B cell (primary cell): ENCODE measurements at regions not wholly inside any gene's neighbourhood (a gene's known extent, or its start where the extent isn't known, plus 50 kb on each side); places are given as distances from the start of the nearest gene placed in this dataset.

Experiments
- ATAC-seq: fragments of 200-7000 bp; cut with Tn5 transposase; one replicate; pipeline ENCODE4 v1.10.0; 2021; ENCODE audit warnings: low read depth, mild to moderate bottlenecking, moderate number of reproducible peaks, moderate library complexity
- CTCF ChIA-PET: fragments of 350-600 bp; sonication (Branson Sonifier 250); formaldehyde crosslinking; loops from one replicate; lab custom pipeline; 2021; ENCODE audit warnings: antibody characterized with exemption, inconsistent platforms; lab: Charles Lee
- POLR2A ChIA-PET: fragments of 350-600 bp; sonication (Branson Sonifier 250); formaldehyde crosslinking; loops from one replicate; lab custom pipeline; 2021; ENCODE audit warnings: antibody characterized with exemption; lab: Charles Lee
- DNase-seq: peaks from one replicate; pipeline ENCODE4 v3.0.0; 2013
- H2AFZ ChIP-seq: 2 replicates; pipeline ENCODE4 v1.6.1; 2012; ENCODE audit warnings: mild to moderate bottlenecking, low read depth, low read length; ENCODE audit not compliant: insufficient read depth, poor library complexity, severe bottlenecking
- H3K27ac ChIP-seq, 2 donors: 1 replicate in 1 of 2; 2 replicates in 1 of 2; pipeline ENCODE4 v1.5.1; 2012 to 2013; ENCODE audit warnings: low read length in 2 of 2, mild to moderate bottlenecking in 2 of 2, moderate library complexity in 1 of 2
- H3K27me3 ChIP-seq, 4 experiments: fragments of 200-600 bp in 1 of 4; sonication (generic) in 1 of 4; replicated peaks in 1 of 4; 1 replicate in 2 of 4; 2 replicates in 2 of 4; pipeline versions ENCODE4 v1.6.1 to v1.7.0; 2013 to 2016; ENCODE audit warnings: low read length in 3 of 4, mild to moderate bottlenecking in 2 of 4, mixed read lengths in 1 of 4, moderate library complexity in 1 of 4; ENCODE audit not compliant: insufficient read depth in 4 of 4, control insufficient read depth in 3 of 4; ENCODE audit errors: control extremely low read depth in 1 of 4
- H3K36me3 ChIP-seq, 2 experiments: replicated peaks in 1 of 2; 1 replicate in 1 of 2; 2 replicates in 1 of 2; pipeline versions ENCODE4 v1.6.1 to v1.7.1; 2013; ENCODE audit warnings: low read length in 1 of 2; ENCODE audit not compliant: insufficient read depth in 2 of 2, control insufficient read depth in 1 of 2; ENCODE audit errors: control extremely low read depth in 1 of 2, extremely low read depth in 1 of 2
- H3K4me1 ChIP-seq, 2 donors: fragments of 200-600 bp in 1 of 2; sonication (generic) in 1 of 2; 1 replicate in 1 of 2; 2 replicates in 1 of 2; pipeline versions ENCODE4 v1.5.1 to v1.6.1; 2013 to 2017; ENCODE audit warnings: low read length in 2 of 2; ENCODE audit not compliant: control insufficient read depth in 2 of 2, insufficient read depth in 2 of 2
- H3K4me2 ChIP-seq: replicated peaks from 2 replicates; pipeline ENCODE3; 2012; ENCODE audit warnings: mild to moderate bottlenecking, low read depth, low read length; ENCODE audit not compliant: poor library complexity, severe bottlenecking
- H3K4me3 ChIP-seq, 5 experiments: fragments of 200-600 bp in 1 of 5; sonication (generic) in 1 of 5; 1 replicate in 3 of 5; 2 replicates in 2 of 5; pipeline versions ENCODE4 v1.5.1 to v1.7.0; 2011 to 2016; ENCODE audit warnings: low read length in 4 of 5, mild to moderate bottlenecking in 4 of 5, low read depth in 2 of 5, control low read depth in 1 of 5, moderate library complexity in 1 of 5; ENCODE audit not compliant: insufficient read depth in 1 of 5; ENCODE audit errors: control extremely low read depth in 1 of 5, extremely low read depth in 1 of 5
- H3K79me2 ChIP-seq: fragments of 200-600 bp; sonication (generic); one replicate; pipeline ENCODE4 v1.6.0; 2016; ENCODE audit warnings: low read length; ENCODE audit not compliant: control insufficient read depth, insufficient read depth
- H3K9ac ChIP-seq: fragments of 200-600 bp; sonication (generic); 2 replicates; pipeline ENCODE4 v1.6.1; 2017; ENCODE audit warnings: mild to moderate bottlenecking, low read length, moderate library complexity
- H3K9me3 ChIP-seq, 3 donors: one replicate each; pipeline versions ENCODE4 v1.6.1 to v1.7.1; 2013; ENCODE audit warnings: low read length in 2 of 3; ENCODE audit not compliant: control insufficient read depth in 2 of 3, insufficient read depth in 1 of 3; ENCODE audit errors: control extremely low read depth in 1 of 3
- H4K20me1 ChIP-seq: 2 replicates; pipeline ENCODE4 v1.6.0; 2012; ENCODE audit warnings: mild to moderate bottlenecking, low read length; ENCODE audit not compliant: insufficient read depth, control insufficient read depth, poor library complexity, severe bottlenecking
- H3K27ac Mint-ChIP-seq: one replicate; pipeline ENCODE4 v1.8.0; 2021; ENCODE audit warnings: mixed read lengths
- H3K27me3 Mint-ChIP-seq: one replicate; pipeline ENCODE4 v1.8.0; 2021; ENCODE audit warnings: mixed read lengths
- H3K4me1 Mint-ChIP-seq: one replicate; pipeline ENCODE4 v1.8.0; 2021; ENCODE audit warnings: mixed read lengths
- H3K4me3 Mint-ChIP-seq: one replicate; pipeline ENCODE4 v1.8.0; 2021; ENCODE audit warnings: mixed read lengths
- H3K9me3 Mint-ChIP-seq: one replicate; pipeline ENCODE4 v1.8.0; 2022; ENCODE audit warnings: mixed read lengths; ENCODE audit not compliant: insufficient read depth
- EZH2 ChIP-seq: IDR thresholded peaks from 2 replicates; pipeline ENCODE4 v1.6.1; 2012; ENCODE audit warnings: borderline replicate concordance, low read depth, mild to moderate bottlenecking, moderate library complexity, low read length; ENCODE audit not compliant: insufficient read depth, poor library complexity, severe bottlenecking
- WGBS: methylation state at CpG from one replicate; pipeline ENCODE4 v1.1.5; 2013; ENCODE audit warnings: missing lambda C conversion rate; ENCODE audit not compliant: insufficient coverage; 5-methylcytosine and 5-hydroxymethylcytosine counted together
- intact Hi-C: fragments of 100-400 bp; cut with micrococcal nuclease; formaldehyde crosslinking; loops from one replicate; pipeline ENCODE4 v1.10.0; 2022
- TF ChIP-seq, protein P1 (sequence below): fragments of 200-600 bp; IDR thresholded peaks from one replicate; pipeline ENCODE4 v1.8.0; 2022; ENCODE audit warnings: antibody characterized with exemption, mild to moderate bottlenecking

DNA sequence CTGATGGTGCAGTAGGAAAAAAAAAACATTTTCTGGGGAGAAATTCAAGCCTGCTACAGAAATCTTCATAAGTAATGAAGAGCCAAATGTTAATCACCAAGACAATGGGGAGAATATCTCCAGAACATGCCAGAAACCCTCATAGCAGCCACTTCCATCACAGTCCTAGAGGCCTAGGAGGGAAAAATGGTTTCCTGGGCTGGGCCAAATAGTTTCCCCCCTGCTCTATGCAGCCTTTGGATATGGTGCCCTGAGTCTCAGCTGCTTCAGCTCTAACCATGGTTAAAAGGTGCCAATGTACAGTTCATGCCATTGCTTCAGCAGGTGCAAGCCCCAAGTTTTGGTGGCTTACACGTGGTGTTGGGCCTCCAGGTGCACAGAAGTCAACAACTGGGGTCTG is 113.1 kb downstream of the ZNF648 start:
- no peak for ATAC-seq
- Histone ChIP-seq H3K4me1 (no peaks in the 10 kb centered on the region), H3K27ac (no peak overlapping the region), H3K36me3 (no peaks in the 10 kb centered on the region), H2AFZ (no peak overlapping the region), H3K27me3 (no peaks in the 10 kb centered on the region), H3K4me2 (no peak overlapping the region), H4K20me1 (no peaks in the 10 kb centered on the region), H3K79me2 (no peaks in the 10 kb centered on the region), H3K9me3 (peaks cover 0 to 8% (median 2%) of the 10 kb centered on the region in 3 donors), H3K9ac (no peak overlapping the region), H3K4me3 (no peak overlapping the region)
- ChIA-PET CTCF (interaction anchor here (0.7 kb wide), 1 partner anchor 83 kb away, joined by 4 read pairs; no protein-coding TSS in a partner anchor), POLR2A (no interaction called here)
- WGBS: 22% methylated on average over 1 of the region's 1 CpG
- intact Hi-C loops: no loop called here
- TF ChIP-seq EZH2: no peak
- TF ChIP-seq, protein P1, sequence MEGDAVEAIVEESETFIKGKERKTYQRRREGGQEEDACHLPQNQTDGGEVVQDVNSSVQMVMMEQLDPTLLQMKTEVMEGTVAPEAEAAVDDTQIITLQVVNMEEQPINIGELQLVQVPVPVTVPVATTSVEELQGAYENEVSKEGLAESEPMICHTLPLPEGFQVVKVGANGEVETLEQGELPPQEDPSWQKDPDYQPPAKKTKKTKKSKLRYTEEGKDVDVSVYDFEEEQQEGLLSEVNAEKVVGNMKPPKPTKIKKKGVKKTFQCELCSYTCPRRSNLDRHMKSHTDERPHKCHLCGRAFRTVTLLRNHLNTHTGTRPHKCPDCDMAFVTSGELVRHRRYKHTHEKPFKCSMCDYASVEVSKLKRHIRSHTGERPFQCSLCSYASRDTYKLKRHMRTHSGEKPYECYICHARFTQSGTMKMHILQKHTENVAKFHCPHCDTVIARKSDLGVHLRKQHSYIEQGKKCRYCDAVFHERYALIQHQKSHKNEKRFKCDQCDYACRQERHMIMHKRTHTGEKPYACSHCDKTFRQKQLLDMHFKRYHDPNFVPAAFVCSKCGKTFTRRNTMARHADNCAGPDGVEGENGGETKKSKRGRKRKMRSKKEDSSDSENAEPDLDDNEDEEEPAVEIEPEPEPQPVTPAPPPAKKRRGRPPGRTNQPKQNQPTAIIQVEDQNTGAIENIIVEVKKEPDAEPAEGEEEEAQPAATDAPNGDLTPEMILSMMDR: no peak
- peaks cover 12% of the 10 kb centered on the region for H3K27me3 Mint-ChIP-seq
- peaks cover 8% of the 10 kb centered on the region for H3K9me3 Mint-ChIP-seq
- DNase-seq: no peak
- H3K27ac Mint-ChIP-seq: no peak overlapping the region
- no peaks in the 10 kb centered on the region for H3K4me1 Mint-ChIP-seq
- no peak overlapping the region for H3K4me3 Mint-ChIP-seq

DNA sequence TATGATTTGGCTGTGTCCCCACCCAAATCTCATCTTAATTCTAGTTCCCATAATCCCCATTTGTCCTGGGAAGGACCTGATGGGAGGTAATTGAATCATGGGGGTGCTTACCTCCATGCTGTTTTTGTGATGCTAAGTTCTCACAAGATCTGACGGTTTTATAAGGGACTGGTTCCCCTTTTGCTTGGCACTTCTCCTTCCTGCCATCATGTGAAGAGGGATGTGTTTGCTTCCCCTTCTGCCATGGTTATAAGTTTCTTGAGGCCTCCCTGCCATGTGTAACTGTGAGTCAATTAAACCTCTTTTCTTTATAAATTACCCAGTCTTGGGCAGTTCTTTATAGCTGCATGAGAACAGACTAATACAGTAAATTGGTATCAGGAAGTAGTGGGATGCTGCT is 114.1 kb downstream of the ZNF648 start:
- no peaks in the 10 kb centered on the region for H4K20me1 ChIP-seq
- CTCF ChIA-PET: interaction anchor here (1.0 kb wide), 1 partner anchor 9 kb away, joined by 4 read pairs; no protein-coding TSS in a partner anchor
- peaks cover 0 to 8% (median 2%) of the 10 kb centered on the region in 3 donors for H3K9me3 ChIP-seq
- peaks cover 8% of the 10 kb centered on the region for H3K9me3 Mint-ChIP-seq
- no peak for TF ChIP-seq EZH2
- TF ChIP-seq, protein P1: no peak
- no peak overlapping the region for H3K4me3 Mint-ChIP-seq
- POLR2A ChIA-PET: no interaction called here
- WGBS: no CpG with 5 or more reads among the region's 1 CpG
- H3K79me2 ChIP-seq: no peaks in the 10 kb centered on the region
- no peaks in the 10 kb centered on the region for H3K36me3 ChIP-seq
- H3K9ac ChIP-seq: no peak overlapping the region
- no peak overlapping the region for H3K27ac Mint-ChIP-seq
- H3K27me3 Mint-ChIP-seq: peaks cover 20% of the 10 kb centered on the region
- H3K4me1 ChIP-seq: no peaks in the 10 kb centered on the region
- peaks cover 0 to 8% (median 0%) of the 10 kb centered on the region in 4 experiments for H3K27me3 ChIP-seq
- intact Hi-C loops: no loop called here
- no peak overlapping the region for H3K27ac ChIP-seq
- no peak overlapping the region for H3K4me2 ChIP-seq
- no peak overlapping the region for H2AFZ ChIP-seq
- no peaks in the 10 kb centered on the region for H3K4me1 Mint-ChIP-seq
- ATAC-seq: no peak
- DNase-seq: no peak
- H3K4me3 ChIP-seq: no peak overlapping the region
